Caco-2 (cell line): ENCODE measurements at regions not wholly inside any gene's neighbourhood (a gene's known extent, or its start where the extent isn't known, plus 50 kb on each side); places are given as distances from the start of the nearest gene placed in this dataset.

Source experiments
- BruUV-seq: library from RNA; stranded (reverse); fragments of 400-500 nt; replicated peaks from 2 replicates; lab custom pipeline; 2021; lab: Mats Ljungman, UMichigan
- CTCF ChIA-PET: fragments of 300-600 bp; sonication (Branson Sonifier 250); formaldehyde crosslinking; loops from one replicate; lab custom pipeline; 2022; ENCODE audit warnings: antibody characterized with exemption; lab: Charles Lee
- POLR2A ChIA-PET: fragments of 300-600 bp; sonication (Branson Sonifier 250); formaldehyde crosslinking; loops from one replicate; lab custom pipeline; 2022; ENCODE audit warnings: antibody characterized with exemption; lab: Charles Lee
- DNase-seq, 2 experiments: peaks; one replicate each; pipeline versions ENCODE4 v3.0.0 to v3.0.0-alpha.2; 2020 to 2022
- H3K27me3 ChIP-seq: replicated peaks from 2 replicates; pipeline ENCODE4 v1.6.0; 2011; ENCODE audit warnings: low read length; ENCODE audit not compliant: control insufficient read depth, insufficient read depth
- H3K36me3 ChIP-seq: 2 replicates; pipeline ENCODE4 v1.5.1; 2011; ENCODE audit warnings: low read length; ENCODE audit not compliant: control insufficient read depth, insufficient read depth
- H3K4me1 ChIP-seq: fragments of 250-450 bp; sonication (Bioruptor Pico); 2 replicates; pipeline ENCODE4 v1.5.1; 2020; ENCODE audit warnings: mild to moderate bottlenecking
- H3K4me3 ChIP-seq: 2 replicates; pipeline ENCODE4 v1.5.1; 2011; ENCODE audit warnings: low read depth, mild to moderate bottlenecking, control low read depth, low read length
- H3K9me3 ChIP-seq: fragments of 250-450 bp; sonication (Bioruptor Pico); 2 replicates; pipeline ENCODE4 v1.5.1; 2020; ENCODE audit warnings: mild to moderate bottlenecking, moderate library complexity
- H3K27ac Mint-ChIP-seq: one replicate; pipeline ENCODE4 v1.8.0; 2022; ENCODE audit warnings: mixed read lengths; ENCODE audit not compliant: unreplicated experiment
- H3K27me3 Mint-ChIP-seq: one replicate; pipeline ENCODE4 v1.8.0; 2022; ENCODE audit warnings: mixed read lengths; ENCODE audit not compliant: insufficient read depth, unreplicated experiment
- H3K36me3 Mint-ChIP-seq: one replicate; pipeline ENCODE4 v1.8.0; 2022; ENCODE audit warnings: mild to moderate bottlenecking, mixed read lengths; ENCODE audit not compliant: insufficient read depth, unreplicated experiment
- H3K4me1 Mint-ChIP-seq: one replicate; pipeline ENCODE4 v1.8.0; 2022; ENCODE audit warnings: low read depth, mixed read lengths; ENCODE audit not compliant: unreplicated experiment
- H3K4me3 Mint-ChIP-seq: one replicate; pipeline ENCODE4 v1.8.0; 2022; ENCODE audit warnings: mild to moderate bottlenecking, moderate library complexity, mixed read lengths; ENCODE audit not compliant: unreplicated experiment
- H3K9me3 Mint-ChIP-seq: one replicate; pipeline ENCODE4 v1.8.0; 2022; ENCODE audit warnings: mixed read lengths; ENCODE audit not compliant: unreplicated experiment
- CTCF ChIP-seq, 2 experiments: fragments of 200-600 bp in 1 of 2; IDR thresholded peaks; 1 replicate in 1 of 2; 2 replicates in 1 of 2; pipeline versions ENCODE4 v1.5.1 to v1.8.0; 2011 to 2022; ENCODE audit warnings: antibody characterized with exemption in 1 of 2, control low read depth in 1 of 2, inconsistent platforms in 1 of 2, low read depth in 1 of 2, low read length in 1 of 2, mild to moderate bottlenecking in 1 of 2, moderate library complexity in 1 of 2; ENCODE audit not compliant: insufficient read depth in 1 of 2, severe bottlenecking in 1 of 2, unreplicated experiment in 1 of 2
- intact Hi-C: fragments of 100-400 bp; cut with micrococcal nuclease; formaldehyde crosslinking; loops from one replicate; pipeline ENCODE4 v1.10.0; 2022; ENCODE audit not compliant: unreplicated experiment

GRCh38 chr5:133884569-133885311 is 83.7 kb downstream of the C5orf15 start:
- H3K4me3 ChIP-seq, result no peak overlapping the region
- no peak overlapping the region for H3K4me3 Mint-ChIP-seq
- H3K36me3 Mint-ChIP-seq, result no peaks in the 10 kb centered on the region
- intact Hi-C loops, result loop anchor here (5.0 kb wide), 1 partner anchor 58 kb away; no protein-coding TSS in a partner anchor
- no peaks in the 10 kb centered on the region for H3K36me3 ChIP-seq
- H3K9me3 Mint-ChIP-seq, result no peaks in the 10 kb centered on the region
- H3K4me1 Mint-ChIP-seq, result peaks cover 6% of the 10 kb centered on the region
- no peaks in the 10 kb centered on the region for H3K27me3 ChIP-seq
- POLR2A ChIA-PET, result no interaction called here
- DNase-seq, result peak in 1 of 2 experiments; percentile 20
- H3K27ac Mint-ChIP-seq, result no peak overlapping the region
- TF ChIP-seq CTCF (IDR thresholded peaks at IDR 0.05; ENCODE audit: insufficient read depth in 1 of 2, low read depth in 1 of 2, low read length in 1 of 2, severe bottlenecking in 1 of 2, unreplicated experiment in 1 of 2), result no peak
- peaks cover 12% of the 10 kb centered on the region for H3K4me1 ChIP-seq
- BruUV-seq, result no TSS peak
- H3K27me3 Mint-ChIP-seq, result peaks cover 3% of the 10 kb centered on the region
- CTCF ChIA-PET, result no interaction called here
- H3K9me3 ChIP-seq, result no peaks in the 10 kb centered on the region

GRCh38 chr5:133883916-133884315 is 84.5 kb downstream of the C5orf15 start:
- Histone ChIP-seq H3K36me3 (no peaks in the 10 kb centered on the region), H3K9me3 (no peaks in the 10 kb centered on the region), H3K4me3 (no peak overlapping the region), H3K4me1 (peaks cover 12% of the 10 kb centered on the region), H3K27me3 (no peaks in the 10 kb centered on the region)
- no TSS peak for BruUV-seq
- Mint-ChIP-seq H3K9me3 (no peaks in the 10 kb centered on the region), H3K36me3 (no peaks in the 10 kb centered on the region), H3K4me3 (no peak overlapping the region), H3K27me3 (peaks cover 3% of the 10 kb centered on the region), H3K4me1 (peaks cover 6% of the 10 kb centered on the region), H3K27ac (no peak overlapping the region)
- ChIA-PET POLR2A (no interaction called here), CTCF (no interaction called here)
- DNase-seq, result no peak
- intact Hi-C loops, result loop anchor here (5.0 kb wide), 1 partner anchor 58 kb away; no protein-coding TSS in a partner anchor
- TF ChIP-seq CTCF (IDR thresholded peaks at IDR 0.05; ENCODE audit: insufficient read depth in 1 of 2, low read depth in 1 of 2, low read length in 1 of 2, severe bottlenecking in 1 of 2, unreplicated experiment in 1 of 2), result no peak

- no TSS peak for BruUV-seq
- Mint-ChIP-seq H3K4me1 (peaks cover 6% of the 10 kb centered on the region), H3K4me3 (no peak overlapping the region), H3K9me3 (no peaks in the 10 kb centered on the region), H3K27ac (no peak overlapping the region), H3K36me3 (no peaks in the 10 kb centered on the region), H3K27me3 (peaks cover 3% of the 10 kb centered on the region)
- peaks cover 12% of the 10 kb centered on the region for H3K4me1 ChIP-seq
- CTCF ChIA-PET, result no interaction called here
- no peak for TF ChIP-seq CTCF (IDR thresholded peaks at IDR 0.05; ENCODE audit: insufficient read depth in 1 of 2, low read depth in 1 of 2, low read length in 1 of 2, severe bottlenecking in 1 of 2, unreplicated experiment in 1 of 2)
- intact Hi-C loops, result loop anchor here (5.0 kb wide), 1 partner anchor 59 kb away; no protein-coding TSS in a partner anchor
- H3K4me3 ChIP-seq, result no peak overlapping the region
- no peaks in the 10 kb centered on the region for H3K9me3 ChIP-seq
- H3K27me3 ChIP-seq, result no peaks in the 10 kb centered on the region
- POLR2A ChIA-PET, result no interaction called here
- DNase-seq, result no peak
- no peaks in the 10 kb centered on the region for H3K36me3 ChIP-seq
Measured at GRCh38 chr5:133882846-133883245, 85.6 kb downstream of the C5orf15 start.
